ENCODE measurements at regions not wholly inside any gene's neighbourhood (a gene's known extent, or its start where the extent isn't known, plus 50 kb on each side); places are given as distances from the start of the nearest gene placed in this dataset.

DNA sequence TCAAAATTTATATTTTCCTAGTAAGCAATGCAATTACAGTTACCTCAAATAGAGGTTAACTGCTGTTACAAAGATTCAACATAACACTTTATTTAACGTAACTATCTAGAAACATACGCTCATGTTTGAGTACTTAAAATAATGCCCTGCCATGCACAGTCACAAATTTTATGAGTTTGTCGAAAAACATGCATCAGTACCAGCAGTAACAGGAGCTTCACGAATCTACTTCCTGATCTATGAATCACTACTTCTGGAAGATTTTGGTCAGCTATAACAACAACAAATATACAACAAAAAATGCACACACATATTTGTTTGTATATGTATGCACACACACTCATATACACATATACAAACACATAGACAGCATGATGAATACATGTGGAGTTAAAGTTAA lies 881.8 kb downstream of the FSCB start:
- no peak for DNase-seq
- TF ChIP-seq EZH2 (IDR thresholded peaks at IDR 0.05; ENCODE audit: borderline replicate concordance, low read depth, low read length, severe bottlenecking) = no peak
- TF ChIP-seq CTCF (IDR thresholded peaks at IDR 0.05; ENCODE audit: borderline replicate concordance, extremely low read depth, low read length, poor library complexity, severe bottlenecking) = no peak
- no peak for ATAC-seq (ENCODE audit: insufficient read depth, low read depth)
- Histone ChIP-seq H3K27ac (ENCODE audit: low read length) (no peak overlapping the region), H3K36me3 (ENCODE audit: insufficient read depth, low read length) (no peaks in the 10 kb centered on the region), H4K20me1 (ENCODE audit: insufficient read depth, low read length) (no peaks in the 10 kb centered on the region), H3K4me3 (ENCODE audit: low read depth in 1 of 2, low read length in 2 of 2) (no peak overlapping the region), H3K4me2 (ENCODE audit: insufficient read depth, low read length) (no peak overlapping the region), H3K4me1 (ENCODE audit: insufficient read depth, low read length) (no peaks in the 10 kb centered on the region), H3K9ac (ENCODE audit: low read depth, low read length) (no peak overlapping the region), H3K79me2 (ENCODE audit: insufficient read depth, low read length) (no peaks in the 10 kb centered on the region), H3K27me3 (ENCODE audit: insufficient read depth, low read length, poor library complexity) (no peaks in the 10 kb centered on the region), H3K9me3 (ENCODE audit: insufficient read depth, low read length, severe bottlenecking) (no peaks in the 10 kb centered on the region), H2AFZ (ENCODE audit: low read depth, low read length) (no peak overlapping the region)

DNA sequence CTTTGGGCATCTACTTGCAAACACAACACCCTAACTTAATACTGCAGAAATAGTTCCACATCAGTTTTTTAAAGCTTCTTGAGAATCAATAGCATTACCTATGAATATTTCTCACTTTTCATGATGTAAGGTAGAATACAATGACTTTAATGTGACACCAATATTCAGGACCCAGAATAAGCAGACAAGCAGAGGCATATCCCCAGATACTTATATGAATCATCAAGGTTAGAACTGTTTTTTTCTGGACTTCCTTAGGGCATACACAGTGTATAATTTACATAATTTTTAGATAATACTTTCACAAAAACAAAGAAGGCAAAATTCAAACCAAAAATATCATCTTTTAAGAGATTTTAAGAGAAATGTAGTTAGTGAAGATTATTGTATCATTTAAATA lies 885.8 kb downstream of the FSCB start:
- Histone ChIP-seq H2AFZ (ENCODE audit: low read depth, low read length) (no peak overlapping the region), H3K4me3 (ENCODE audit: low read depth in 1 of 2, low read length in 2 of 2) (no peak overlapping the region), H3K9ac (ENCODE audit: low read depth, low read length) (no peak overlapping the region), H3K36me3 (ENCODE audit: insufficient read depth, low read length) (no peaks in the 10 kb centered on the region), H3K9me3 (ENCODE audit: insufficient read depth, low read length, severe bottlenecking) (no peaks in the 10 kb centered on the region), H3K27ac (ENCODE audit: low read length) (no peak overlapping the region), H4K20me1 (ENCODE audit: insufficient read depth, low read length) (no peaks in the 10 kb centered on the region), H3K4me2 (ENCODE audit: insufficient read depth, low read length) (no peak overlapping the region), H3K27me3 (ENCODE audit: insufficient read depth, low read length, poor library complexity) (no peaks in the 10 kb centered on the region), H3K79me2 (ENCODE audit: insufficient read depth, low read length) (no peaks in the 10 kb centered on the region), H3K4me1 (ENCODE audit: insufficient read depth, low read length) (no peaks in the 10 kb centered on the region)
- DNase-seq = no peak
- no peak for TF ChIP-seq EZH2 (IDR thresholded peaks at IDR 0.05; ENCODE audit: borderline replicate concordance, low read depth, low read length, severe bottlenecking)
- TF ChIP-seq CTCF (IDR thresholded peaks at IDR 0.05; ENCODE audit: borderline replicate concordance, extremely low read depth, low read length, poor library complexity, severe bottlenecking) = no peak
- ATAC-seq (ENCODE audit: insufficient read depth, low read depth) = no peak

DNA sequence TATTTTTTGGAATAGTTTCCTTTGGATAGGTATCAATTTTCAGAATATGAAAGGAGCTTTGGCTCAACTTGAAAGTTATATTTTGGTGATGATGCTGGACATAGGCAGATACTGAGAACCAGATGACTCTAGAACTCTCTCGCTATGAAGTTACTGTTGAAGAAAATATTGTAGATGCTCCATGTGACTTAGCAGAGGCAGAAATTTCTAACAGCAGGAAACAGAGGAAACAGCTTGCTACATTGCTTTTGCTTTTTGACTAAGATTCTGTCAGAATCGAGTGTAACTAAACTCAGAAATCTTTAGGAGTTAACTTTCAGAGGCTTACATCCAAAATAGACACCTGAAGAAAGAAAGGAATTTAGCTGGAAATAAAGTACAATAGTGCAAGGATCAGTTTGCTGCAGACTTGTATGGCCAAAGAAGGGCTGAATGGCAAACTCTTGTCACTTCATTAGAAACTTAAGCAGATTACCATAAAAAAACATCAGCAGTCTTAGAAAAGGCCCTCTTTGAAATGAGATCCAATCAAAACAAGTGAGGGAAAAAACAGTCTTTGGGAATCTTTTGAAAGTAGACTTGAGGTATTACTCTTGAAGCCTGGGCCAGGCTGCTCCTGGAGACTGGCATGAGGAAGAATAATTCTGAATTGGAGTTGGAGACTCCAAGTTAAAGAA lies 911.8 kb downstream of the FSCB start:
- no peaks in the 10 kb centered on the region for H4K20me1 ChIP-seq (ENCODE audit: insufficient read depth, low read length)
- TF ChIP-seq CTCF (IDR thresholded peaks at IDR 0.05; ENCODE audit: borderline replicate concordance, extremely low read depth, low read length, poor library complexity, severe bottlenecking) (no peak), EZH2 (IDR thresholded peaks at IDR 0.05; ENCODE audit: borderline replicate concordance, low read depth, low read length, severe bottlenecking) (no peak)
- H3K27me3 ChIP-seq (ENCODE audit: insufficient read depth, low read length, poor library complexity) = no peaks in the 10 kb centered on the region
- DNase-seq (no peak), ATAC-seq (ENCODE audit: insufficient read depth, low read depth) (no peak)
- no peaks in the 10 kb centered on the region for H3K9me3 ChIP-seq (ENCODE audit: insufficient read depth, low read length, severe bottlenecking)
- no peaks in the 10 kb centered on the region for H3K4me1 ChIP-seq (ENCODE audit: insufficient read depth, low read length)
- no peaks in the 10 kb centered on the region for H3K79me2 ChIP-seq (ENCODE audit: insufficient read depth, low read length)
- no peak overlapping the region for H3K9ac ChIP-seq (ENCODE audit: low read depth, low read length)
- H2AFZ ChIP-seq (ENCODE audit: low read depth, low read length) = no peak overlapping the region
- no peak overlapping the region for H3K27ac ChIP-seq (ENCODE audit: low read length)
- H3K4me2 ChIP-seq (ENCODE audit: insufficient read depth, low read length) = no peak overlapping the region
- H3K36me3 ChIP-seq (ENCODE audit: insufficient read depth, low read length) = no peaks in the 10 kb centered on the region
- H3K4me3 ChIP-seq (ENCODE audit: low read depth in 1 of 2, low read length in 2 of 2) = no peak overlapping the region

All from DND-41 (cell line).